HG03139 (cell line): ENCODE measurements at regions not wholly inside any gene's neighbourhood (a gene's known extent, or its start where the extent isn't known, plus 50 kb on each side); places are given as distances from the start of the nearest gene placed in this dataset.
"Not testable (repeated sequence)": the region's sequence is repeated elsewhere in the genome, so short reads cannot be mapped to it uniquely, and the experiment has no call there.

Source experiments
- ATAC-seq: cut with Tn5 transposase; IDR thresholded peaks from one replicate; pipeline ENCODE4 v1.9.1; 2021; ENCODE audit not compliant: unreplicated experiment

DNA sequence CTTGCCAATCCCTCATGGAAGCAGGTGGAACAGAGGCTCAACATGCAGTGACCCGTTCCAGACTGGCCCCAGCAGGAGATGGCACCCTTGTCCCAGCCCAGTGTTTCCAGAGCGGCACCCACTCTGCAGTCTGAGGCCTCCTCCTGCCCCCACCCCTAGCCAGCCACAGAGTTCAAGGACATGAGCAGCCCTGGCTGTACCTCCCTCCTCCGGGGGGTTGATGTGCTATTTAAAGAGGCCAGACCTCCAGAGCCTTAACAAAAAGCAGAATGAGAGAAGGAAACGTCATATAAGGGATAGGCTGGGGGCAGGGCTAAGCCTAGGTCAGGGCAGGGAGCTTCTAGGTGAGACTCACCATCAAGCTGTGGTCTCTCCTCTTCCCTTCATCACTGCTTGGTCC, 115.7 kb upstream of the NANOS1 start:
- no peak for ATAC-seq

DNA sequence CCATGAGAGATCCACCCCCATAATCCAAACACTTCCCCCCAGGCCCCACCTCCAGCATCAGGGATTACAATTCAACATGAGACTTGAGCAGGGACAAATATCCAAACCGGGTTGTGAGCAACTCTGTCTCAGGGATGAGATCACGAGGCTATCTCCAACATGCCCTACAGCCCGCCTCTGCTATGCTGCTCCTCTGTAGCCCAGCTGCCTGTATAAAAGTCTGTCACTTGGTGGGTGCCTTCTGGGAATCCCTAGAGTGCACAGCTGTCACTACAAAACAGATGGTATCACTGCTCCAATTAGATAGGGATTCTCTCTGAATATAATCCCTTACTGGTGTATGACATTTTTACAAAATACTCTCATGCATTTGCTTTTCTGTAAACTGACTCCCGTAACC, 114.9 kb upstream of the NANOS1 start:
- no peak for ATAC-seq

DNA sequence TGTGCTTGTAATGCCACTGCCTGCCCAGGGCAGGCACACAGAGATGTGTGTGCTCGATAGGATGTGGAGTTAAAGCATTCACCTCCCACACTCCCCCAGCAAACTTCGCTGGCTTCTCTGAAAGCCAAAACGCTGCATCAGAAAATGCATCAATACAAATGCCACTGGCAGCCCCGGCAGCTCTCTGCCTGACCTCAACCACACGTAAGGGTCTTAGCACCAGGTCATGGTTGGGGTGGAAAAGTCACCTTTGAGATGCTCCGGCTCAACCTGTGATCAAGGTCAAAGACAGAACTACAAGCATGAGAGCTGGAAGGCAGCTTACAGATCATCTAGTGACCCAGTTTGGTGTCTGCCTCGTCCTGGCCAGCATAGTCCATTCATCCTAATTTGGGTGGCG, 114.4 kb upstream of the NANOS1 start:
- no peak for ATAC-seq

DNA sequence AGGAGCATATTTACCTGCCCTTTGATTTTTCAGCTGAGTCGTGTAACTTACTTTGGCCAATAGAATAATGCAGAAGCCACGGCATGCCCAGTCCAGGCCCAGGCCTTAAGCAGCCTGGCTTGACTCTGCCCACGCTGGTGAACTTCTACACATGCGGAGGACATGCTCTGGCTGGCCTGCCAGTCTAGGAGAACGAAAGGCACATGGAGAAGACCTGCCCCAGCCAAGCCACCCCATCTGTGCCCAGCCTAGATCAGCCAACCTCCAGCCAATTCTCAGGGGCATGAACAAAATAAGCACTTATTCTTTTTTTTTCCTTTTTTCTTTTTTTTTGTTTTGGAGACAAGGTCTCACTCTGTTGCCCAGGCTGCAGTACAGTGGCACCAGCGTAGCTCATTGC, 112.7 kb upstream of the NANOS1 start:
- no peak for ATAC-seq

DNA sequence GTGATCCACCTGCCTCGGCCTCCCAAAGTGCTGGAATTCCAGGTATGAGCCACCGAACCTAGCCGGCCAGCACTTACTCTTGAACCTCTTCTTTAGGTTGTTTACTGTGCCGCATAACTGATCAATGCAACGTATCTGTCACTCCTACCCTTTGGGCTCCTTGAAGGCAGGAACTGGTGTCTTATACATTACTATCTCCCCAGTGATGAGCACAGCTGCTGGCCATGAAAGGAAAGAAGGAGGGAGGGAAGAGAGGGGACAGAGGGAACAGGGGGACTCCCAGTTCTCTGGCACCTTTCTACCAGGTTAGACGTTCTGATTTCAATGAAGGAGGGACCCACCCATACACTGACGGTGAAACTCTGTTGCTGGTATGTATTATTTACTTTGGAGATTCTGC, 111.8 kb upstream of the NANOS1 start:
- no peak for ATAC-seq

DNA sequence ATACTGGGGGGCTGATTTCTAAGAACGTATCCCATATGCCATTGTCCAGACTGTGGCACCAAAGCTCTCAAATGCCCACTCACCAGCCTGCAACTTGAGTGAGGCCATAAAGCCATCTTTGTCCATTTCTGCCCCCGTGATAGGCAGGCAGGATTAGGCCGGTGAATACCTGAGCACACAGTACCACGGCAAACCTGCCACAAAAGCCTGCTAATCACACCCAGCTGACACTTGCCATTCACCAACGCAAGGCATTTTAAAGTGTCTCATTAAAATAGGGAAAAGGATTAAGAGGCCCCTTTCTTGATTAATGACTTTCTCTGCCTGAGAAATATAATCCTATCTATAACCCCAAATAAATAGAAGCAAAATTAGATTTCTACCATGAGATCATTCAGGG, 111.4 kb upstream of the NANOS1 start:
- ATAC-seq, result no peak

DNA sequence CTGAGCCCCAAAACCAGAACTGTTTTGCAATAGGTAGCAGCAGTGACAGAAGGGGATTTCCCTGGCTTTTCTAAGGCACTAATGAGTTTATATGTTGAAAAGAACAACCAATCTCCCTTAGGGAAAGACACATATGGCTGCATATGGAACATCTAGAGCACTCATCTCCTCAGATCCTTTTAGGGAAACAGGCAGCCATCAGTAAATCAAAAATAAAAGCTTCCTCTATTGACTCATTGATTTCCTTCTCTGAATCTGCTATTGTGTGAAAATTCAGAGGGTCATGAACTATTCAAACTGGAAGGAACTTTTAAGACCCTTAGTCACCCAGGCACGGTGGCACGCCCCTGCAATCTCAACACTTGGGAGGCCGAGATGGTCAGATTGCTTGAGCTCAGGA, 110.9 kb upstream of the NANOS1 start:
- no peak for ATAC-seq

DNA sequence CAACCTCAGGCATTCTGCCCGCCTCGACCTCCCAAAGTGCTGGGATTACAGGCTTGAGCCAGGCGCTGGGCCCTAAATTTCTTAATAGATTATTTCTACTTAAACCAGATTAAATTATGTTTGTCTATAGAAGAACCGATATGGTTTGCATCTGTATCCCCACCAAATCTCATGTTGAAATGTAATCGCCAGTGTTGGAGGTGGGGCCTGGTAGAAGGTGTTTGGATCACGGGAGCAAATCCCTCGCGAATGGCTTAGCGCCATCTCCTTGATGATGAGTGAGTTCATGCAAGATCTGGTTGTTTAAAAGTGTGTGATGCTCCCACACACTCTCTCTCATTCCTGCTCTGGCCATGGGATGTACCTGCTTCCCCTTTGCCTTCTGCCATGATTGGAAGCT, 109.3 kb upstream of the NANOS1 start:
- no peak for ATAC-seq

DNA sequence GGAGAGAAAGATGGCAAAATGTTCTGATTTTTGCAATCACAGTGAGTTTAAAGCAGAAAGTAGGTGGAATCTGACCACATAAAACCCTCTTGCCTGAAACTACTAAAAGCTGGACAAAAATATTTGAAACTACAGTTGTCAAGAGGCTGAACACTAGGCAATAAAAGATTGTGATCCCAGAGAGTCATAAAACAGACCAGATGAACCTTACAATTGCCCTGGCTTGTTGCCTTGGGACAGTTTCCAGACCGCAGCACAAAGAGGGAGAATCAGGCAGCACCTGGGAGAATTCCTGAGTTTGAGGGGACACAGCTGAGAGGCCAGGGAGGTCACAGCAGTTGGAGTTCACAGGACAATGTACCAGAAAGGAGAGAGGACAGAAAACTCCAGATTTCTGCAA, 107.3 kb upstream of the NANOS1 start:
- no peak for ATAC-seq

DNA sequence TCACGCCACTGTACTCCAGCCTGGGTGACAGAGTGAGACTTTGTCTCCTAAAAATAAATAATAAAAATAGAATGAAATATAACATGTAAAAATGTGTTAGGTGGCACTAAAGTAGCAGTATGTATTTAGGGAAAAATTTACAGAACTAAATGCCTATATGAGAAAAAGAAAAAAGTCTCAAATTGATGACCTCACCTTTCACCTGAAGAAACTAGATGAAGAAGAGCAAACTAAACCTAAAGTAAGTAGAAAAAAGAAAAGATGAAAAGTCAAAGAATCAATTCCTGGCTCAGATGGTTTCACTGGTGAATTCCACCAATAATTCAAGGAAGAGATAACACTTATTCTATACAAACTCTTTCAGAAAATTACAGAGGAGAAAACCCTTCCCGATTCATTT, 106.5 kb upstream of the NANOS1 start:
- no peak for ATAC-seq

DNA sequence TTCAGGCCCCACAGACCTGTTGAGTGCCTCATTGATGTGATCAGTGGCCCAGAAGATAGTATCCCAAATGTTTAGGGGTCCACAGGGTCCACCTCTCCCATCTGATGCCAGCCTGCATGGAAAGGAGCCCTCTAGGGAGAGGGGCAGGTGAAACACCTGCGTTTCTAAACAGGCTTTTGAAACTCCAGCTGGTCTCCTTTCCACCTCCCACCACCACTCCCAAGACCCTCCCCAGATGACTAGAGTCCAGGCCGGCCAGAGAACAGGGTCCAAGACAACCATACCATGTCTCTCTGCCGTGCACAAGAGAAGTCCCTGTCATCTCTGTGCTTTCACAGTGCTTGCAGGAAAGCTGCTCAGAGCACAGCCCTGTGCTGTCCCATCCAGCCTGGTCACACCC, 105.0 kb upstream of the NANOS1 start:
- no peak for ATAC-seq

DNA sequence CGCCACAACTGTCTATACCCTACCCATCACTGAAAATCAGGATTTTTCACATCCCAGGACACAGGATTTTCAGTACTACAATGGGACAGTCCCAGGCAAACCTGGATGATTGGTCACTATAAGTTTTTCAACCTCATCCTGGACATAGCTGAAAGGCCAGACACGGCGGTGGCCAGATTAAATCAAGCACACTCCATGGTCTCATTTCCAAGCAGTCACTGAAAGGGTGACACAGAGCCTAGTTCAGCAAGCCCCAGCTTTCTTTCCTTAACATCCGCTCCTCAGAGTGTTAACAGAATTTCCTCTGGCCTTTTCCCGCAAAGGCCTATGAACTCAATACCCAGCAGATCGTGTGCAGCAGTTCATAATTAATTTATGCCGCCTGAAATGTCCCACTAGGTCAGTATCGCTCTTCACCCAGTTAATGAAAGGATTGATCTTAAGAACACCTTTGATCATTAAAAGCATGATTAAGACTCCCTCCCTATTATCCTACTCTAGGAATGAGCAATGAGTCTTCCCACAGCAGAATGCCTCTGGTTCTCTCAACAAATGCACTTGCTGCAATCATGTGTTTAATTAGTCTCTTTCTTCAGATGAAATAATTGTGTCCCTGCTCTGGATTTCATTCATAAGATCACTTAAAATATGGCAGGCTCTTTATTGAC, 104.0 kb upstream of the NANOS1 start:
- ATAC-seq, result no peak

DNA sequence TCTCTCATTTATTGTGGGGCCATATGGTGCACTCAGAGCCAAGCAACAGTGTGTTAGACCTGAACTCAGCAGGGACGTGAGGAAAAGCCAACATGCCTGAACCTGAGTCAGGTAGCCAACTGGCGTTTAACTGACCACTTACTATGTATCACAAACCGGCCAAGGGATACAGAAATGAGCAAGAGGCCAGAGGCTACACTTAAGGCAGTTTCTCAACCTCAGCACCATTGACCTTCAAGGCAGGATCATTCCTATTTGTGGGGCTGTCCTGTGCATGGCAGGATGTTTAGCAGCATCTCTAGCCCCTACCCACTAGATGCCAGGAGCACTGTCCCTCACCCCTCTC, 103.5 kb upstream of the NANOS1 start:
- no peak for ATAC-seq

DNA sequence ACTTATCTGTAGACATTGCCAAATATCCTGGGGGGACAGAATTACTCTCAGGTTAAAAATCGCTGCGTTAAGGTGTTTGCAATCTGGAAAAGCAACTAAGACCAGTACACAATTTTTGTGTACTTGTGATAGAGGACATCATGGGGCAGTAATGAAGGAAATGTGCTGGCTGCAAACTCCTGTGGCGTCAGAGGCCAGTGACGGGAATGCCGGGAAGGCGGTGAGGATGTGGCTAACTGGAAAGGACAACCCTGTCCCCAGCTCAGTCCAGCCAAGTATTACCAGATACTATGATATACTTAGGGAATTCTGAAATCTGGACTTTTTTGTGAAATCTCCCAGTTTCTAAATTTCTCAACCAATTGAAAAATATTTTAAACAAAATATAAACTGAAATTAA, 103.1 kb upstream of the NANOS1 start:
- ATAC-seq, result no peak

DNA sequence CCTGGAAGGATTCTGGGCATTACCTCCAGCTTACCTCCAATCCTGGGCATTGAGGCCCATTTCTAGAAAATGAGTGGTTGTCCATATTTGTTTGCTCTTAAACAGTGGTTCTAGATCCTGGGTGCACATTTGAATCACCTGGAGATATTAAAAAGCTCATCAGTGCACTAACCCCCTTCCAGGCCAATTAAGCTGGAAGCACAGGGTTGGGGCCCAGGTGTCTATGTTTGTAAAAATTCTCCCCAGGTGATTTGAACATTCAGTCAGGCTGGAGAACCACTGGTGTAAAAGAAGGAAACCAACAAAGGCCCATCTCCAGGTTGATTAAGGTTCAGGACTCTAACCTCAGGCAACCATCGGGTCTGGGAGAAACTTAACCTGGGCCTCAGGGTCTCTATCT, 102.6 kb upstream of the NANOS1 start:
- no peak for ATAC-seq

DNA sequence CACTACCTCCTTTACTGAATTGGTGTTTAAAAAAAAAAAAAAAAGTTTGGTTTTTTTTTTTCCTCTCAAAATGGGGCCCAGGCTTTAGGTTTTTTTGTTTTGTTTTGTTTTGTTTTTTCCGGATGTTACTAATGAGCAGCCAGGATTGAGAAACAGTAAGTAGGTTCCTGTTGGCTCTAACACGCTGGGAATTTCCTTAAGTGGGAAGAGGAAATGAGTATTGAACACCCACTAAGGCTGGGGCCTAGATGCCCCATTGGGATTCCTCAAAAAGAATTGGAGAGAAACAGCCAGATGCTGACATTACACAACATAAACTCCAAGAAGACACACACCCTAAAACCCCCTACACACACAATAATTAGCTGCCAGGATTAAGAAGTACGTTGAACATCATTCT, 102.2 kb upstream of the NANOS1 start:
- no peak for ATAC-seq

DNA sequence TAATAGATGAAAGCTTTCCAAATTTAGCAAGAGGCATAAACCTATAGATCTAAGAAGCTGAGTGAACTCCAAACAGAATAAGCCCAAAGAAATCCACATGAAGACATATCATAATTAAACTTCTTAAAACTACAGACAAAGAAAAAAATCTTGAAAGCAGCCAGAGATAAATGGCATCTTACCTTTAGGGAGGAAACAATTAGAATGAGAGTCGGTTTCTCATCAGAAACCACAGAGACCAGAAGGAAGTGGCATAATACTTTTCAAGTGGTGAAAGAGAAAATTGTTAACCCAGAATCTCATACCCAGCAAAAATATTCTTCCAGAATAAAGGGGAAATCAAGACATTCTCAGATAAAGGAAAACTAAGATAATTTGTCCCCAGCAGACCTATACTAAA, 98.9 kb upstream of the NANOS1 start:
- no peak for ATAC-seq

DNA sequence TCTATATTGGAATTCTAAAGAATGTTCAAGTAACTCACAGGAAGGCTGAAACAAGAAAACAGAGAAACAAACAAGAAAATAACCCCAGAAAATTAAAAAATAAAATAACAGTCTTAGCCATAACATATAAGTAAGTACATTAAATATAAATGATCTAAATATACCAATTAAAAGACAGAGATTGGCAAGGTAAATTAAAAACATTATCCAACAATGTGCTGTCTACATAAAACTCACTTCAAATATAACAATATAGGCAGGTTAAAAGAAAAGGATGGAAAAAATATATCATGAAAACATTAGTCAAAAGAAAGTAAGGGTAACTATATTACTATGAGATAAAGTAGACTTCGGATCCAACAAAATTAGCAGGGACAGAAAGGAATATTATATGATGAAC, 98.1 kb upstream of the NANOS1 start:
- no peak for ATAC-seq

DNA sequence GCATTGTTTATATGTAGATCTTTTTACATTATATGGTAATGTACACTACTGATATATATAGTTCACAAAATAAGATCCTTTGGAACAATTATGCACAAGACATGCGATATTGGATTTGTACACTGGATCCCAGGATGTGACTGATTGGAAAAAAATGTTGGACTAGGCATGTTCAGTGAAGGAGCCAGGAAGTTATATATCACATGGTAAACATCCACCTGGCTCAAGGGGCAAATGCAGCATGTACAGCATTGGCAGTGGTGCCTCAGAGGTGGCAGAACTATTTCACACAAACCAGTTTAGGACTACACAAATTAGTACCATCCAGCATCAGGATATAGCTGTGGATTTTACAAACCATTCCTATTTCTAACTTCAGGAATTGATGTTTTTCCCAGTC, 97.4 kb upstream of the NANOS1 start:
- ATAC-seq, result not testable (repeated sequence)

DNA sequence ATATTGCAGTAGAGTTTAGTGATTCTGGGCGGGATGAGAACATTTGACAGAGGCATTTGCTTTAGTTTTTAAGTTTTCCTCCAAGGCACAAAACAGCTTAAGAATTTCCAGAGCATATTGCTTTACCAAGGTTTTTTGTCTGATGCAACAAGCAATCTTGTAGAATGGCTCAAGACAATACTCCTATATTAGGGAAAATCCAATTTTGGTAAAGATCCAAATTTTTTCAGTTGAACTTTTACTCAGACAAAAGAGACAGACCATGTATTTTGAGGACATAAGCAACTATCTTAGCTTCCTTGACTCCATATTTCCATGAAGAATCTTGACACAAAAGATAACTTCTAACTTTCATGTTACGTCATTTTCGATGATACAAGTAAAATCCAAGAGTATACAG, 92.3 kb upstream of the NANOS1 start:
- no peak for ATAC-seq

DNA sequence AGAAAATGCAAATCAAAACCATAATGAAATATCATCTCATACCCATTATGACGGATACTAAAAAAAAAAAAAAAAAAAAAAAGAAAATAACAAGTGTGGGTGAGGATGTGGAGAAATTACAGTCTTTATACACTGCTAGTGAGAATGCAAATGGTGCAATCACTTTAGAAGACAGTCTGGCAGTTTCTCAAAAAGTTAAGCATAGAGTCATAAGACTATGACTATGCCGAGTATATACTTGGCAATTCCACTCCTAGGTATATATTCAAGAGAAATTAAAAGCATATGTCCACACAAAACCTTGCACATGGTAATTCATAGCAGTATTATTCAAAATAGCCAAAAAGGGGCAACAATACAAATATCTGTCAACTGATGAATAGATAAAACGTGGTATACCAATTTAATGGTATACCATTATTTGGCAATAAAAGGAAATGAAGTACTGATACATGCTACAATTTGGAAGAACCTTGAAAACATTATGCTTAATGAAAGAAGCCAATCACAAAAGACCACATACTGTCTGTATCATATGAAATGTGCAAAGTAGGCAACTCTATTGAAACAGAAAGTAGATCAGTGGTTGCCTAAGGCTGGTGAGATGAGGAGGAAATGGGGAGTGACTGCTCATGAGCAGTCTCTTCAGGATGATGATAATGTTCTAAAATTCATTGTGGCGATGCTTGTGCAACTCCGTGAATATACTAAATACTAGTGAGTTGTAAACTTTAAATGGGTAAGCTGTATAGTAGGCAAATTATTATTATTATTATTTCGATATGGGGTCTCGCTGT, 90.1 kb upstream of the NANOS1 start:
- no peak for ATAC-seq

DNA sequence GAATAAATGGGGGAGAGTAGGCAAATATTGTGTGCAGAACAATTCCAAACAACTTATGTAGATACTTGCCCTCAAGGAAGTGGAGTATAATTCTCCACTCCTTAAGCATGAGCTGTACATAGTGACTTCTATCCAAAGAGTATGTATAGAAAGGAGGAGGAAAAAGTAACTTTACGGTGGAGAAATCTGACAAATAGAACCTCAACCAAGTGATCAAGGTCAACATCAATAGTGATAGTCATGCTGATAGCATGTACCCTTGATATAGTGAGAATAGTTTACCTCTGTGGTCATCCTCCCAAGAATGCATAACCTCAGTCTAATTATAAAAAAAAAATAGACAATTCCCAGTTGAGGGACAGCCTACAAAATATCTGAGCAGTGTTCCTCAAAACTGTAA, 89.1 kb upstream of the NANOS1 start:
- ATAC-seq, result no peak

DNA sequence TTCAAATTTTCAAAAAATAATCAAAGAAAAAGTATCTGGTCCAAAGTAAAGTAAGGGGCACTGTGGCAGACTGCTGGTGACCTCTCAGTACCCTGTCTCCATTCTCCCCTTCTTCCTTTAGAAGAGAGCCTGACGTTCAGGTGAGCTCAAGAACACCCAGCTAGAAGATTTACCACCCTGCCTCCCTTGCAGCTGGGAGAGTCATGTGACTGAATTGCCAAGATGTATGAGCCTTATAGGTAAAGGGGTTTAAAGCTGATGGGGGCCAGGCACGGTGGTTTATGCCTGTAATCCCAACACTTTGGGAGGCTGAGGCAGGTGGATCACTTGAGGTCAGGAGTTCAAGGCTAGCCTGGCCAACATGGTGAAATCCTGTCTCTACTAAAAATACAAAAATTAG, 86.3 kb upstream of the NANOS1 start:
- ATAC-seq, result no peak
